AG10803 (cell line): ENCODE measurements at regions not wholly inside any gene's neighbourhood (a gene's known extent, or its start where the extent isn't known, plus 50 kb on each side); places are given as distances from the start of the nearest gene placed in this dataset.

Source experiments
- DNase-seq: peaks from one replicate; pipeline ENCODE4 v3.0.0; 2010; ENCODE audit warnings: low read depth
- H3K4me3 ChIP-seq: 2 replicates; pipeline ENCODE4 v1.5.1; 2011; ENCODE audit warnings: mild to moderate bottlenecking, low read length, control low read depth
- TF ChIP-seq, protein P1 (sequence below): conservative IDR thresholded peaks from 2 replicates; pipeline ENCODE4 v1.5.1; 2011; ENCODE audit warnings: mild to moderate bottlenecking, low read length, control low read depth, inconsistent platforms

DNA sequence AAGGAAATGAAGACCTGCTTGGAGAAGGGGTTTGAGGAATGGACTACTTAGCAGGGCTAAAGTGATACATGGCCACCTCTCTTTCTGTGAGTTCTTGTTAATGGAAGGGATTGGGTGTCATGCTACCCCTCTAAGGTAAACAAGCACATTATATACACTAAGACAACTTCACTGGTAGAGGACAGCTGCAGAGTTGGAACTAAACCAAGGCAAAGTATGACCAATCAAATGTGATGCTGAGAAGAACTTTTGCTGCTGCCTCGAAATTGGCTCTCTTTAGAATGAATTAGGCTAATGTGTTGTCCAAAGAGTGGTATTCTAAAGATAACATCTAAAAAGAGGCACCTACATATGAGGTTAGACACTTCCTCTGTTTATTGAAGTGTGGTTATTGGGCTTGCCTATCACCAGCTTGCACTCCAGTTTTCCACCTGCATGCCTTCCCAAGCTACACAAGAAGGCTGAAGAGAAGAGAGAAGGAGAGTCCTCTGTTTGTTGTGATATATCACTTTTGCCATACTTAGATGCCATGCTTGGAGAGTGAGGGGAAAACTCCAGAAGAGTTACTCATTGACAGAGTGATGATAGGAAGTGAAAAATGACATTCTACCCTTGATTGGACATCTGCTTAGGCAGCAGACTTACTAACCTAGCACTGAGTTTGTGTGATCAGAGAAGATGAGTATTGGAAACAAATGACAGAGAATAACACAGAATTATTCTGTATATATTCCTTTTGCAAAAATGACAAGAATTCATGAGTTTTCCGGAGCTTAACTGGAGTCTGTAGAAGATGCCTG is 536.1 kb downstream of the ZNF608 start:
- TF ChIP-seq, protein P1, sequence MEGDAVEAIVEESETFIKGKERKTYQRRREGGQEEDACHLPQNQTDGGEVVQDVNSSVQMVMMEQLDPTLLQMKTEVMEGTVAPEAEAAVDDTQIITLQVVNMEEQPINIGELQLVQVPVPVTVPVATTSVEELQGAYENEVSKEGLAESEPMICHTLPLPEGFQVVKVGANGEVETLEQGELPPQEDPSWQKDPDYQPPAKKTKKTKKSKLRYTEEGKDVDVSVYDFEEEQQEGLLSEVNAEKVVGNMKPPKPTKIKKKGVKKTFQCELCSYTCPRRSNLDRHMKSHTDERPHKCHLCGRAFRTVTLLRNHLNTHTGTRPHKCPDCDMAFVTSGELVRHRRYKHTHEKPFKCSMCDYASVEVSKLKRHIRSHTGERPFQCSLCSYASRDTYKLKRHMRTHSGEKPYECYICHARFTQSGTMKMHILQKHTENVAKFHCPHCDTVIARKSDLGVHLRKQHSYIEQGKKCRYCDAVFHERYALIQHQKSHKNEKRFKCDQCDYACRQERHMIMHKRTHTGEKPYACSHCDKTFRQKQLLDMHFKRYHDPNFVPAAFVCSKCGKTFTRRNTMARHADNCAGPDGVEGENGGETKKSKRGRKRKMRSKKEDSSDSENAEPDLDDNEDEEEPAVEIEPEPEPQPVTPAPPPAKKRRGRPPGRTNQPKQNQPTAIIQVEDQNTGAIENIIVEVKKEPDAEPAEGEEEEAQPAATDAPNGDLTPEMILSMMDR = no peak
- DNase-seq = no peak
- H3K4me3 ChIP-seq = no peak overlapping the region

DNA sequence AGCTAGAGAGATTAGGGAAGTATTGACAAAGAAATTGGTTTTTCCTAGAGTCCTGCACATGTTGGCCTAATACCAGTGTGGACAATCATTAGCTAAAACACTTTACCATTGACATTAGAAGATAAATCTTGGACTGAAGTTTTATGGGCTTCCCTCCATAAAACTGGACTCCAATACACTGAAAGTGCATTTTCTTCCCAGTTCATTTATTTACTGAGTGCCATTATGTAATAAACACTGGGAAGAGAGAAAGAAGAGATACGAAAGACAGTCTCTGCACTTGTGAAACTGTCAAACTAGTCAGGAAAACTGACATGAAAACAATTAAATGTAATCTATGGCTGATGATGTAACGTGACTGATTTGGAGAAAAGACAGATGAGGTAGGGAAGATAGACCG is 539.3 kb downstream of the ZNF608 start:
- TF ChIP-seq, protein P1 = no peak
- no peak overlapping the region for H3K4me3 ChIP-seq
- DNase-seq = no peak

DNA sequence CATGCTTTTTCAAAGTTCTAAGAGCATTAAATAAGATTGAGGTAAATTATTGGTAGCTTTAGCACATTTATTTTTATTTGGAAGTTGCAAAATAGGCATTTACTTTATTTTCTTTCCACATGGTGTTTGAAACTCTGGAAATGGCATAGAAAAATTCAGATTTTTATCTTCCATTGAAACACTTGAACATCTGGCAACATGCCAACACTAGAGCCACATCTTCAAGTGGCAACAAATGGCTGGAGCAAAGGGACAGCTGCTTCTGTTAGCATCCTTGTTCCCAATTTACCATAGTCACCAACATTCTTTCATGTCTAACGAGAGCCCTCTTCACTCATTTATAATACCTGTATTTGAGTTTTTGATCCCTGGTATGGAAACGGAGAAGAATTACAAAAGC is 539.9 kb downstream of the ZNF608 start:
- no peak for DNase-seq
- TF ChIP-seq, protein P1 = no peak

DNA sequence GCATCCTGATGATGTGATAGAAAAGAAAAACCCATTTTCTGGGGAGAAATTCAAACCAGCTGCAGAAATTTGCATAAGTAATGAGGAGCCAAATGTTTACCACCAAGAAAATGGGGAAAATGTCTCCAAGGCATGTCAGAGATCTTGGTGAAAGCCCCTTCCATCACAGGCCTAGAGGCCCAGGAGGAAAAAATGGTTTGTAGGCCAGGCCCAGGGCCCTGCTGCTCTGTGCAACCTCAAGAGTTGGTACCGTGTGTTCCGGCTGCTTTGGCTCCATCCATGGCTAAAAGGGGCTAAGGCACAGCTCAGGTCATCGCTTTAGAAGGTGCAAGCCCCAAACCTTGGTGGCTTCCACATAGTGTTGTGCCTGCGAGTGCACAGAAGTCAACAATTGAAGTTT is 543.1 kb downstream of the ZNF608 start:
- no peak overlapping the region for H3K4me3 ChIP-seq
- TF ChIP-seq, protein P1 = no peak
- no peak for DNase-seq

More for the DNA sequence above, 539.9 kb downstream of the ZNF608 start:
- H3K4me3 ChIP-seq = no peak overlapping the region

DNA sequence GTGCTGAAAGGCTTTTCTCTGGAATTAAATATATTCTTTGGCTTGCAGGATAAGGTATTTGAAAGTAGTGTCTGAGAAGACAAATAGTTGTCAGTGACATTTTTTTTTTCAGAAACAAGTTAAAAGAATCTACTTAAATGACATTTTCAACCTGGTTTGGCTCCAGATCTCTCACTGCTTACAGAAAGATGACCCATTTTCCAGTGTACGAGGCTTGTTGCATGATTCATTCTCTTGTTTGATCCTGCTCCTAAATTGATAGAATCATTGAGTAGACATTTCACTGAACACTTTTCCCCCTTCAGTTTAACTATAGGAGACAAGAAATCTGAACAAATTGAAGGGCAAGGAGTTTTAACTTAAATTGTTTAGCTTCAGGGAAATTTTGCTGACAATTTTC is 546.1 kb downstream of the ZNF608 start:
- TF ChIP-seq, protein P1 = no peak
- no peak for DNase-seq
- no peak overlapping the region for H3K4me3 ChIP-seq

DNA sequence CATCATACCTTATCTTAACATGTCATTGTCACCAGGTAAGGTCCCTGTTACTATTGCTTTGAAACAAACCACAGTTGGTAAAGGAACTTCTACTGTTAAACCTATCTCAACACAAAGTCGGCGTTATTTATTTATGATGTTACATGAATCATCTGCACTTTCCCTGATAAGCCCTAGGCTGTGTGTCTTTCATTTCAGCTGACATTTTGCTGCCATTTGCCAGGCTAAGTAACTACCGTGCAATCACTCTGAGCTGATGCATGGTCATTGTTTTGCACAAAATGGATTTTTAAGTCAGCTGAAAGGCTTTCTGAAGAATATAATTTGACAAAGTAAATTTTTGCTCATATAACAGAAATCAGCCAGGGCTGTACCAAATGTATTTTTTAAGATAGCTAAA is 546.5 kb downstream of the ZNF608 start:
- H3K4me3 ChIP-seq = no peak overlapping the region
- no peak for DNase-seq
- TF ChIP-seq, protein P1 = no peak

DNA sequence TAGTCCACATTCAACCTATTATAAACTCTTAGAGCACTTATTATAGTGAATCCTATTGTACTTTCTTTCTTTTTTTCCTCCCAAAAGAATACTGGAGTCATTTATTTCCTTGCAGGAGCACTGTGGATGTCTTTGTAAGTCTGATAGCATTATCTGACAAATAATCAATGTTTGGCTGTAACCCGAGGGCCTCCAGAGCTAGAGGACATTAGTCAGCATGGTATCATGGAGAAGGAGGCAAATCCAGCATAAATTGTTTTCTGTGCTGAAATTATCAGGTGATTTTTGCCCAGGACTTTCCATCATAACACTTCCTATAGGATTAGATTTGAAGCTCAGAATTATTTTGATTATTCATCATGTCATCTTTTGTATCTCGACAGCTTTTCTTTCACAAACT is 551.0 kb downstream of the ZNF608 start:
- H3K4me3 ChIP-seq = no peak overlapping the region
- DNase-seq = no peak
- TF ChIP-seq, protein P1 = no peak
